Peyer's patch (tissue), 4 donors: ENCODE measurements at regions not wholly inside any gene's neighbourhood (a gene's known extent, or its start where the extent isn't known, plus 50 kb on each side); places are given as distances from the start of the nearest gene placed in this dataset.

Source experiments
- CTCF ChIP-seq, 6 experiments: fragments of 450-650 bp in 4 of 6; fragments of 200-600 bp in 2 of 6; sonication (generic) in 1 of 6; IDR thresholded peaks; one replicate each; pipeline ENCODE4 v1.5.1; 2017 to 2019; ENCODE audit warnings: antibody characterized with exemption in 6 of 6, mild to moderate bottlenecking in 3 of 6, moderate library complexity in 1 of 6
- POLR2A ChIP-seq, 2 donors: fragments of 450-650 bp; IDR thresholded peaks; one replicate each; pipeline ENCODE4 v1.5.1; 2017; ENCODE audit warnings: antibody characterized with exemption in 2 of 2, mild to moderate bottlenecking in 2 of 2, moderate library complexity in 2 of 2

GRCh38 chr12:46087916-46088439, 97.6 kb upstream of the SCAF11 start:
- no peak for TF ChIP-seq CTCF (IDR thresholded peaks at IDR 0.05)
- no peak for TF ChIP-seq POLR2A (IDR thresholded peaks at IDR 0.05)
